H1 (cell line): ENCODE measurements at regions not wholly inside any gene's neighbourhood (a gene's known extent, or its start where the extent isn't known, plus 50 kb on each side); places are given as distances from the start of the nearest gene placed in this dataset.

ENCODE experiments used
- CBX5 ChIP-seq: fragments of 300-800, 300-1000 bp; sonication (generic); IDR thresholded peaks from 2 replicates; pipeline ENCODE4 v1.7.1; 2016; ENCODE audit warnings: antibody characterized with exemption, low read length, low read depth
- EZH2 ChIP-seq: fragments of 200-600 bp; sonication (generic); IDR thresholded peaks from 2 replicates; pipeline ENCODE4 v1.7.1; 2012; ENCODE audit warnings: low read depth, mild to moderate bottlenecking, moderate library complexity, low read length, inconsistent platforms; ENCODE audit not compliant: severe bottlenecking
- GTF2F1 ChIP-seq: IDR thresholded peaks from 2 replicates; pipeline ENCODE4 v1.6.1; 2012; ENCODE audit warnings: low read depth, low read length, improper control_type of control experiment, borderline replicate concordance
- JUND ChIP-seq: IDR thresholded peaks from 2 replicates; pipeline ENCODE4 v1.6.1; 2011; ENCODE audit warnings: mild to moderate bottlenecking, improper control_type of control experiment, low read length
- PHF8 ChIP-seq: fragments of 200-600 bp; sonication (generic); conservative IDR thresholded peaks from 2 replicates; pipeline ENCODE4 v1.7.1; 2012; ENCODE audit warnings: low read depth, mild to moderate bottlenecking, inconsistent platforms, low read length, moderate library complexity
- RNF2 ChIP-seq: fragments of 200-900, 300-1000 bp; sonication (generic); IDR thresholded peaks from 2 replicates; pipeline ENCODE4 v1.7.1; 2016; ENCODE audit warnings: borderline replicate concordance, low read depth, mild to moderate bottlenecking, antibody characterized with exemption, low read length; ENCODE audit not compliant: poor library complexity, severe bottlenecking; ENCODE audit errors: missing control alignments
- TAF1 ChIP-seq: IDR thresholded peaks from 2 replicates; pipeline ENCODE4 v1.6.1; 2011; ENCODE audit warnings: mild to moderate bottlenecking, low read depth, low read length
- TF ChIP-seq, protein P1 (sequence below): fragments of 300-600 bp; sonication (generic); IDR thresholded peaks from 2 replicates; pipeline ENCODE4 v1.7.1; 2012; ENCODE audit warnings: low read length, moderate library complexity, mild to moderate bottlenecking, inconsistent platforms; ENCODE audit not compliant: insufficient replicate concordance
- TF ChIP-seq, protein P2 (sequence below): IDR thresholded peaks from 2 replicates; pipeline ENCODE4 v1.6.1; 2011; ENCODE audit warnings: low read length, improper control_type of control experiment

DNA sequence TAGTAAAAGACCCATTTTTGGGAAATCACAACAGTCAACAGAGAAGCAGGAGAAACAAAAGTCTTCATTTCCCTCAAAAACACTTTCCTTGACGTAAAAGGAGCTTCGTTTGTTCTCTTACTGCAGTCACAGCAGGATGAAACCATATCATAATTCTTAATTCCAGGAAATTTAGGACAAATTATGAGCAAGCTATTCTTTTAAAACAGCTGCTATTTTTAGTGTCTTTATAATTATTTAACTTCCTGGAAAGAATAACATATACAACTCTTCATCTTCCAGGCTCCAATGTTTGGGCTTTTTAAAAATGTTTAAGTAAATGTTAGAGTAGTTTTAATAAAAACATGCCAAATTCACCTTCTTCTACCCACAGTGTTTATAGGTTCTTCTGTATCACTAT is 563.5 kb downstream of the LTN1 start (continued):
- TF ChIP-seq, protein P1, sequence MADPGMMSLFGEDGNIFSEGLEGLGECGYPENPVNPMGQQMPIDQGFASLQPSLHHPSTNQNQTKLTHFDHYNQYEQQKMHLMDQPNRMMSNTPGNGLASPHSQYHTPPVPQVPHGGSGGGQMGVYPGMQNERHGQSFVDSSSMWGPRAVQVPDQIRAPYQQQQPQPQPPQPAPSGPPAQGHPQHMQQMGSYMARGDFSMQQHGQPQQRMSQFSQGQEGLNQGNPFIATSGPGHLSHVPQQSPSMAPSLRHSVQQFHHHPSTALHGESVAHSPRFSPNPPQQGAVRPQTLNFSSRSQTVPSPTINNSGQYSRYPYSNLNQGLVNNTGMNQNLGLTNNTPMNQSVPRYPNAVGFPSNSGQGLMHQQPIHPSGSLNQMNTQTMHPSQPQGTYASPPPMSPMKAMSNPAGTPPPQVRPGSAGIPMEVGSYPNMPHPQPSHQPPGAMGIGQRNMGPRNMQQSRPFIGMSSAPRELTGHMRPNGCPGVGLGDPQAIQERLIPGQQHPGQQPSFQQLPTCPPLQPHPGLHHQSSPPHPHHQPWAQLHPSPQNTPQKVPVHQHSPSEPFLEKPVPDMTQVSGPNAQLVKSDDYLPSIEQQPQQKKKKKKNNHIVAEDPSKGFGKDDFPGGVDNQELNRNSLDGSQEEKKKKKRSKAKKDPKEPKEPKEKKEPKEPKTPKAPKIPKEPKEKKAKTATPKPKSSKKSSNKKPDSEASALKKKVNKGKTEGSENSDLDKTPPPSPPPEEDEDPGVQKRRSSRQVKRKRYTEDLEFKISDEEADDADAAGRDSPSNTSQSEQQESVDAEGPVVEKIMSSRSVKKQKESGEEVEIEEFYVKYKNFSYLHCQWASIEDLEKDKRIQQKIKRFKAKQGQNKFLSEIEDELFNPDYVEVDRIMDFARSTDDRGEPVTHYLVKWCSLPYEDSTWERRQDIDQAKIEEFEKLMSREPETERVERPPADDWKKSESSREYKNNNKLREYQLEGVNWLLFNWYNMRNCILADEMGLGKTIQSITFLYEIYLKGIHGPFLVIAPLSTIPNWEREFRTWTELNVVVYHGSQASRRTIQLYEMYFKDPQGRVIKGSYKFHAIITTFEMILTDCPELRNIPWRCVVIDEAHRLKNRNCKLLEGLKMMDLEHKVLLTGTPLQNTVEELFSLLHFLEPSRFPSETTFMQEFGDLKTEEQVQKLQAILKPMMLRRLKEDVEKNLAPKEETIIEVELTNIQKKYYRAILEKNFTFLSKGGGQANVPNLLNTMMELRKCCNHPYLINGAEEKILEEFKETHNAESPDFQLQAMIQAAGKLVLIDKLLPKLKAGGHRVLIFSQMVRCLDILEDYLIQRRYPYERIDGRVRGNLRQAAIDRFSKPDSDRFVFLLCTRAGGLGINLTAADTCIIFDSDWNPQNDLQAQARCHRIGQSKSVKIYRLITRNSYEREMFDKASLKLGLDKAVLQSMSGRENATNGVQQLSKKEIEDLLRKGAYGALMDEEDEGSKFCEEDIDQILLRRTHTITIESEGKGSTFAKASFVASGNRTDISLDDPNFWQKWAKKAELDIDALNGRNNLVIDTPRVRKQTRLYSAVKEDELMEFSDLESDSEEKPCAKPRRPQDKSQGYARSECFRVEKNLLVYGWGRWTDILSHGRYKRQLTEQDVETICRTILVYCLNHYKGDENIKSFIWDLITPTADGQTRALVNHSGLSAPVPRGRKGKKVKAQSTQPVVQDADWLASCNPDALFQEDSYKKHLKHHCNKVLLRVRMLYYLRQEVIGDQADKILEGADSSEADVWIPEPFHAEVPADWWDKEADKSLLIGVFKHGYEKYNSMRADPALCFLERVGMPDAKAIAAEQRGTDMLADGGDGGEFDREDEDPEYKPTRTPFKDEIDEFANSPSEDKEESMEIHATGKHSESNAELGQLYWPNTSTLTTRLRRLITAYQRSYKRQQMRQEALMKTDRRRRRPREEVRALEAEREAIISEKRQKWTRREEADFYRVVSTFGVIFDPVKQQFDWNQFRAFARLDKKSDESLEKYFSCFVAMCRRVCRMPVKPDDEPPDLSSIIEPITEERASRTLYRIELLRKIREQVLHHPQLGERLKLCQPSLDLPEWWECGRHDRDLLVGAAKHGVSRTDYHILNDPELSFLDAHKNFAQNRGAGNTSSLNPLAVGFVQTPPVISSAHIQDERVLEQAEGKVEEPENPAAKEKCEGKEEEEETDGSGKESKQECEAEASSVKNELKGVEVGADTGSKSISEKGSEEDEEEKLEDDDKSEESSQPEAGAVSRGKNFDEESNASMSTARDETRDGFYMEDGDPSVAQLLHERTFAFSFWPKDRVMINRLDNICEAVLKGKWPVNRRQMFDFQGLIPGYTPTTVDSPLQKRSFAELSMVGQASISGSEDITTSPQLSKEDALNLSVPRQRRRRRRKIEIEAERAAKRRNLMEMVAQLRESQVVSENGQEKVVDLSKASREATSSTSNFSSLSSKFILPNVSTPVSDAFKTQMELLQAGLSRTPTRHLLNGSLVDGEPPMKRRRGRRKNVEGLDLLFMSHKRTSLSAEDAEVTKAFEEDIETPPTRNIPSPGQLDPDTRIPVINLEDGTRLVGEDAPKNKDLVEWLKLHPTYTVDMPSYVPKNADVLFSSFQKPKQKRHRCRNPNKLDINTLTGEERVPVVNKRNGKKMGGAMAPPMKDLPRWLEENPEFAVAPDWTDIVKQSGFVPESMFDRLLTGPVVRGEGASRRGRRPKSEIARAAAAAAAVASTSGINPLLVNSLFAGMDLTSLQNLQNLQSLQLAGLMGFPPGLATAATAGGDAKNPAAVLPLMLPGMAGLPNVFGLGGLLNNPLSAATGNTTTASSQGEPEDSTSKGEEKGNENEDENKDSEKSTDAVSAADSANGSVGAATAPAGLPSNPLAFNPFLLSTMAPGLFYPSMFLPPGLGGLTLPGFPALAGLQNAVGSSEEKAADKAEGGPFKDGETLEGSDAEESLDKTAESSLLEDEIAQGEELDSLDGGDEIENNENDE = no peak
- no peak for TF ChIP-seq PHF8
- no peak for TF ChIP-seq RNF2
- no peak for TF ChIP-seq TAF1
- TF ChIP-seq GTF2F1 = no peak
- TF ChIP-seq CBX5 = no peak
- TF ChIP-seq EZH2 = no peak
- TF ChIP-seq, protein P2, sequence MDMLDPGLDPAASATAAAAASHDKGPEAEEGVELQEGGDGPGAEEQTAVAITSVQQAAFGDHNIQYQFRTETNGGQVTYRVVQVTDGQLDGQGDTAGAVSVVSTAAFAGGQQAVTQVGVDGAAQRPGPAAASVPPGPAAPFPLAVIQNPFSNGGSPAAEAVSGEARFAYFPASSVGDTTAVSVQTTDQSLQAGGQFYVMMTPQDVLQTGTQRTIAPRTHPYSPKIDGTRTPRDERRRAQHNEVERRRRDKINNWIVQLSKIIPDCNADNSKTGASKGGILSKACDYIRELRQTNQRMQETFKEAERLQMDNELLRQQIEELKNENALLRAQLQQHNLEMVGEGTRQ = no peak
- no peak for TF ChIP-seq JUND
